NCI-H524 treated with DMSO at 0.1 percent for 48 hours (cell line): ENCODE measurements at regions not wholly inside any gene's neighbourhood (a gene's known extent, or its start where the extent isn't known, plus 50 kb on each side); places are given as distances from the start of the nearest gene placed in this dataset.

Source experiments
- DNase-seq: peaks from one replicate; lab custom pipeline; 2025; lab: John Stamatoyannopoulos, UW

- DNase-seq: peak; percentile 90
These were observed 1381.4 kb upstream of the CDH6 start for GRCh38 chr5:29811914-29812679.

GRCh38 chr5:29805804-29806203 lies 1387.7 kb upstream of the CDH6 start:
- DNase-seq: no peak

- no peak for DNase-seq
These were observed 1392.7 kb upstream of the CDH6 start for GRCh38 chr5:29800752-29801151.

- peak; percentile 95 for DNase-seq
These were observed 1397.5 kb upstream of the CDH6 start for GRCh38 chr5:29796013-29796412.

GRCh38 chr5:29795096-29795652 lies 1398.3 kb upstream of the CDH6 start:
- DNase-seq: no peak

GRCh38 chr5:29794141-29794787 lies 1399.2 kb upstream of the CDH6 start:
- DNase-seq: no peak

GRCh38 chr5:29790281-29790680 lies 1403.2 kb upstream of the CDH6 start:
- no peak for DNase-seq

GRCh38 chr5:29780401-29780800 lies 1413.1 kb upstream of the CDH6 start:
- DNase-seq: no peak

GRCh38 chr5:29779141-29779540 lies 1414.3 kb upstream of the CDH6 start:
- no peak for DNase-seq

- DNase-seq: no peak
These were observed 1416.1 kb upstream of the CDH6 start for GRCh38 chr5:29777373-29777772.

GRCh38 chr5:29770936-29771335 lies 1422.5 kb upstream of the CDH6 start:
- DNase-seq: no peak

- no peak for DNase-seq
These were observed 1424.0 kb upstream of the CDH6 start for GRCh38 chr5:29769474-29769873.

- DNase-seq: no peak
These were observed 1434.5 kb upstream of the CDH6 start for GRCh38 chr5:29758986-29759421.

- no peak for DNase-seq
These were observed 1443.0 kb upstream of the CDH6 start for GRCh38 chr5:29750453-29750852.

GRCh38 chr5:29744618-29745017 lies 1448.9 kb upstream of the CDH6 start:
- no peak for DNase-seq

- DNase-seq: no peak
These were observed 1472.5 kb upstream of the CDH6 start for GRCh38 chr5:29720954-29721353.

GRCh38 chr5:29719171-29719570 lies 1474.3 kb upstream of the CDH6 start:
- DNase-seq: no peak

- DNase-seq: no peak
These were observed 1478.3 kb upstream of the CDH6 start for GRCh38 chr5:29715167-29715566.

- DNase-seq: no peak
These were observed 1490.6 kb upstream of the CDH6 start for GRCh38 chr5:29702875-29703274.

GRCh38 chr5:29701600-29701999 lies 1491.9 kb upstream of the CDH6 start:
- DNase-seq: no peak

GRCh38 chr5:29697785-29698414 lies 1495.6 kb upstream of the CDH6 start:
- peak; percentile 41 for DNase-seq

- no peak for DNase-seq
These were observed 1496.2 kb upstream of the CDH6 start for GRCh38 chr5:29697278-29697677.

GRCh38 chr5:29672678-29673077 lies 1520.8 kb upstream of the CDH6 start:
- no peak for DNase-seq
